HepG2 (cell line): ENCODE measurements at regions not wholly inside any gene's neighbourhood (a gene's known extent, or its start where the extent isn't known, plus 50 kb on each side); places are given as distances from the start of the nearest gene placed in this dataset.

Source experiments
- ATAC-seq: fragments of 200-7000 bp; cut with Tn5 transposase; 3 replicates; pipeline ENCODE4 v1.9.1; 2020; ENCODE audit warnings: mild to moderate bottlenecking, moderate library complexity
- BruUV-seq: library from RNA; stranded (reverse); fragments of 400-500 nt; replicated peaks from 2 replicates; lab custom pipeline; 2021; lab: Mats Ljungman, UMichigan
- CTCF ChIA-PET: fragments of 300-600 bp; formaldehyde crosslinking; extraction: SDS; loops from one replicate; lab custom pipeline; 2021; ENCODE audit warnings: low total read pairs, inconsistent platforms, low intra/inter-chr PET ratio; lab: Yijun Ruan, JAX
- POLR2A ChIA-PET: fragments of 350-600 bp; sonication (Branson Sonifier 250); formaldehyde crosslinking; loops from one replicate; lab custom pipeline; 2020; ENCODE audit warnings: antibody characterized with exemption, inconsistent platforms; lab: Yijun Ruan, JAX
- DNase-seq: peaks from one replicate; pipeline ENCODE4 v3.0.0-alpha.2; 2015; ENCODE audit warnings: low spot score
- FAIRE-seq: peaks from 3 replicates; lab custom pipeline; 2011; peaks lifted over from hg19 to GRCh38; lab: Jason Lieb, UNC
- H2AFZ ChIP-seq: one replicate; pipeline ENCODE4 v1.6.1; 2011; ENCODE audit warnings: low read length, inconsistent platforms
- H3K27ac ChIP-seq: fragments of 300-600 bp; 3 replicates; pipeline ENCODE4 v1.8.0; 2011; ENCODE audit warnings: mixed run types, mild to moderate bottlenecking, mixed read lengths, low read length, inconsistent platforms; ENCODE audit not compliant: insufficient read depth; ENCODE audit errors: extremely low read length
- H3K27me3 ChIP-seq, 2 experiments: fragments of 200-600 bp in 1 of 2; 2 replicates in 1 of 2; 3 replicates in 1 of 2; pipeline versions ENCODE4 v1.6.0 to v1.8.0; 2011; ENCODE audit warnings: low read length in 2 of 2, mild to moderate bottlenecking in 2 of 2, moderate library complexity in 2 of 2, inconsistent platforms in 1 of 2; ENCODE audit not compliant: insufficient read depth in 2 of 2, control insufficient read depth in 1 of 2
- H3K36me3 ChIP-seq, 2 experiments: fragments of 200-600 bp in 1 of 2; replicated peaks in 1 of 2; 2 replicates in 1 of 2; 3 replicates in 1 of 2; pipeline versions ENCODE4 v1.5.1 to v1.8.0; 2011; ENCODE audit warnings: low read length in 2 of 2, inconsistent platforms in 1 of 2; ENCODE audit not compliant: insufficient read depth in 2 of 2, control insufficient read depth in 1 of 2
- H3K4me1 ChIP-seq: 2 replicates; pipeline ENCODE4 v1.5.1; 2012; ENCODE audit warnings: low read length, inconsistent platforms; ENCODE audit not compliant: insufficient read depth
- H3K4me2 ChIP-seq: 2 replicates; pipeline ENCODE4 v1.6.0; 2011; ENCODE audit warnings: low read depth, low read length, inconsistent platforms
- H3K4me3 ChIP-seq, 3 experiments: fragments of 200-600 bp in 1 of 3; sonication (generic), shearing (Covaris generic) in 1 of 3; replicated peaks in 1 of 3; 2 replicates each; pipeline ENCODE4 v1.5.1; 2011 to 2016; ENCODE audit warnings: low read length in 3 of 3, inconsistent platforms in 2 of 3, low read depth in 2 of 3, mild to moderate bottlenecking in 2 of 3, control low read depth in 1 of 3, mixed read lengths in 1 of 3; ENCODE audit not compliant: insufficient read depth in 1 of 3
- H3K79me2 ChIP-seq: one replicate; pipeline ENCODE4 v1.6.1; 2011; ENCODE audit warnings: low read length, inconsistent platforms; ENCODE audit not compliant: insufficient read depth
- H3K9ac ChIP-seq: 2 replicates; pipeline ENCODE4 v1.6.0; 2011; ENCODE audit warnings: mild to moderate bottlenecking, low read depth, low read length, inconsistent platforms; ENCODE audit not compliant: insufficient read depth
- H3K9me3 ChIP-seq: 2 replicates; pipeline ENCODE4 v1.5.1; 2012; ENCODE audit warnings: mild to moderate bottlenecking, low read length
- H4K20me1 ChIP-seq: 2 replicates; pipeline ENCODE4 v1.6.0; 2011; ENCODE audit warnings: inconsistent platforms, mild to moderate bottlenecking, low read length, moderate library complexity; ENCODE audit not compliant: insufficient read depth
- KDM6A ChIP-seq: IDR thresholded peaks from 2 replicates; pipeline ENCODE4 v1.6.1; 2016; ENCODE audit warnings: low read depth
- PRPF4 ChIP-seq: fragments of 200-400 bp; formaldehyde crosslinking; IDR thresholded peaks from 2 replicates; pipeline ENCODE4 v1.6.1; 2016; ENCODE audit warnings: low read length, low read depth; ENCODE audit not compliant: poor library complexity, severe bottlenecking
- ZFP82 ChIP-seq: sonication (generic); formaldehyde crosslinking; IDR thresholded peaks from 2 replicates; pipeline ENCODE4 v1.5.1; 2020; ENCODE audit warnings: mild to moderate bottlenecking, missing genetic modification reagents, borderline replicate concordance
- ZNF569 ChIP-seq: sonication (generic); formaldehyde crosslinking; IDR thresholded peaks from 2 replicates; pipeline ENCODE4 v1.5.0; 2020; ENCODE audit warnings: mild to moderate bottlenecking, missing genetic modification reagents, moderate library complexity, borderline replicate concordance
- WGBS: methylation state at CpG from one replicate; pipeline ENCODE4 v1.1.6; 2017; ENCODE audit warnings: low lambda C conversion rate; 5-methylcytosine and 5-hydroxymethylcytosine counted together
- in situ Hi-C: cut with HindIII; loops from 2 replicates; pipeline ENCODE4 v1.10.0; 2017; ENCODE audit warnings: low pct_unique_long_range_greater_than_20kb; ENCODE audit not compliant: extremely low pct_ligation_motif_present
- intact Hi-C: fragments of 100-400 bp; cut with micrococcal nuclease; formaldehyde crosslinking; loops from one replicate; pipeline ENCODE4 v1.10.0; 2022; ENCODE audit not compliant: unreplicated experiment
- TF ChIP-seq, protein P1 (sequence below): sonication (generic); formaldehyde crosslinking; IDR thresholded peaks from 2 replicates; pipeline ENCODE4 v1.5.1; 2020; ENCODE audit warnings: missing genetic modification reagents, mild to moderate bottlenecking, borderline replicate concordance
- TF ChIP-seq, protein P2 (sequence below): sonication (generic); formaldehyde crosslinking; IDR thresholded peaks from 2 replicates; pipeline ENCODE4 v1.4.0; 2020; ENCODE audit warnings: missing genetic modification reagents, borderline replicate concordance
- TF ChIP-seq, protein P3 (sequence below), 2 experiments: fragments of 450-650 bp in 1 of 2; sonication (generic) in 1 of 2; formaldehyde crosslinking; IDR thresholded peaks; 2 replicates each; pipeline versions ENCODE4 v1.5.0 to v1.8.0; 2020 to 2022; ENCODE audit warnings: mild to moderate bottlenecking in 1 of 2, missing genetic modification reagents in 1 of 2
- TF ChIP-seq, protein P4 (sequence below): sonication (generic); formaldehyde crosslinking; IDR thresholded peaks from 2 replicates; pipeline ENCODE4 v1.5.1; 2020; ENCODE audit warnings: mild to moderate bottlenecking, missing genetic modification reagents, moderate library complexity

DNA sequence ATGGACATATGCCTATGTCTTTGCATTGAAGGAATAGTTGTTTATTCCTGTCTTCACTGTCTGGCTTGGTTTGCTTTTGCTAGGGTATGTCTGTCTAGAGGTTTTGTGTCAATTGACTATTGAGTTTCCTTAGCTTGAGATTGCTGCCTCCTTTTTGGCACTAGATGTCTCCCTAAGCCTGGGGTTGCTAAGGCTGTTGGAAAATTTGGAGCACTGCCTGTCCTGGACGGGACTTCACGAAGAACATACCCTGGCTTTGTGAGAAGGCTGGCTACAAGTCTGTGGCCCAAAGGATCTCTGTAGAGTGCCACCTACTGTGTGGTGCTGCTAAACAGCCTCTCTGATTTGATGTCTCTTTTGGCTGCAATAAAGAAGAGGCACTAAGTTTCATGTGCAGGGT is 183.8 kb upstream of the NUDT10 start (continued):
- TF ChIP-seq, protein P1, sequence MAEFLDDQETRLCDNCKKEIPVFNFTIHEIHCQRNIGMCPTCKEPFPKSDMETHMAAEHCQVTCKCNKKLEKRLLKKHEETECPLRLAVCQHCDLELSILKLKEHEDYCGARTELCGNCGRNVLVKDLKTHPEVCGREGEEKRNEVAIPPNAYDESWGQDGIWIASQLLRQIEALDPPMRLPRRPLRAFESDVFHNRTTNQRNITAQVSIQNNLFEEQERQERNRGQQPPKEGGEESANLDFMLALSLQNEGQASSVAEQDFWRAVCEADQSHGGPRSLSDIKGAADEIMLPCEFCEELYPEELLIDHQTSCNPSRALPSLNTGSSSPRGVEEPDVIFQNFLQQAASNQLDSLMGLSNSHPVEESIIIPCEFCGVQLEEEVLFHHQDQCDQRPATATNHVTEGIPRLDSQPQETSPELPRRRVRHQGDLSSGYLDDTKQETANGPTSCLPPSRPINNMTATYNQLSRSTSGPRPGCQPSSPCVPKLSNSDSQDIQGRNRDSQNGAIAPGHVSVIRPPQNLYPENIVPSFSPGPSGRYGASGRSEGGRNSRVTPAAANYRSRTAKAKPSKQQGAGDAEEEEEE (CRISPR knock-in tag): no peak
- no peak for TF ChIP-seq KDM6A
- TF ChIP-seq, protein P2, sequence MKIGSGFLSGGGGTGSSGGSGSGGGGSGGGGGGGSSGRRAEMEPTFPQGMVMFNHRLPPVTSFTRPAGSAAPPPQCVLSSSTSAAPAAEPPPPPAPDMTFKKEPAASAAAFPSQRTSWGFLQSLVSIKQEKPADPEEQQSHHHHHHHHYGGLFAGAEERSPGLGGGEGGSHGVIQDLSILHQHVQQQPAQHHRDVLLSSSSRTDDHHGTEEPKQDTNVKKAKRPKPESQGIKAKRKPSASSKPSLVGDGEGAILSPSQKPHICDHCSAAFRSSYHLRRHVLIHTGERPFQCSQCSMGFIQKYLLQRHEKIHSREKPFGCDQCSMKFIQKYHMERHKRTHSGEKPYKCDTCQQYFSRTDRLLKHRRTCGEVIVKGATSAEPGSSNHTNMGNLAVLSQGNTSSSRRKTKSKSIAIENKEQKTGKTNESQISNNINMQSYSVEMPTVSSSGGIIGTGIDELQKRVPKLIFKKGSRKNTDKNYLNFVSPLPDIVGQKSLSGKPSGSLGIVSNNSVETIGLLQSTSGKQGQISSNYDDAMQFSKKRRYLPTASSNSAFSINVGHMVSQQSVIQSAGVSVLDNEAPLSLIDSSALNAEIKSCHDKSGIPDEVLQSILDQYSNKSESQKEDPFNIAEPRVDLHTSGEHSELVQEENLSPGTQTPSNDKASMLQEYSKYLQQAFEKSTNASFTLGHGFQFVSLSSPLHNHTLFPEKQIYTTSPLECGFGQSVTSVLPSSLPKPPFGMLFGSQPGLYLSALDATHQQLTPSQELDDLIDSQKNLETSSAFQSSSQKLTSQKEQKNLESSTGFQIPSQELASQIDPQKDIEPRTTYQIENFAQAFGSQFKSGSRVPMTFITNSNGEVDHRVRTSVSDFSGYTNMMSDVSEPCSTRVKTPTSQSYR (CRISPR knock-in tag): no peak
- TF ChIP-seq ZNF569: no peak
- TF ChIP-seq ZFP82 (CRISPR knock-in tag): no peak

DNA sequence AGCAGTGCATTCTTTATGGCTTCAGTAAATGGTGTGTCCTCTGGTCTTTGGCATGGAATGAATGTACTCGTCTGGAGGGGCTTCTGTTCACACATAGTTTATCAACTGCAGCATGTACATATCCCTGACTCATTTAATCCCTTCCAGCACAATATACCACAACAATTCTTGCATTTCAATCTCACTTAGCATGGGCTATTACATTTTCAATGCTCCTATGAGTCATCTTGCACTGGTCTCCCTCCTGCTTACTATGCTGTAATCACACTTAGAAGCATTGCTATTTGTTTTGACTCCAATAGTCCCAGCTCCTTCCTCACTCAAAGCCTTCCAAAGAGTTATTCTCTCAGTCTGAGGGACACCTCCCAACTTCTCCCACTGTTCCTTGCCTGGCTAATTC is 180.9 kb upstream of the NUDT10 start:
- WGBS: 0% methylated on average over 1 of the region's 1 CpG
- no peak for FAIRE-seq

More for the DNA sequence above, 180.9 kb upstream of the NUDT10 start:
- DNase-seq (no peak), ATAC-seq (no peak)
- Histone ChIP-seq H3K4me1 (no peaks in the 10 kb centered on the region), H3K27ac (no peak overlapping the region), H3K9me3 (no peaks in the 10 kb centered on the region), H3K27me3 (no peaks in the 10 kb centered on the region), H3K9ac (no peak overlapping the region)
- POLR2A ChIA-PET: no interaction called here
- no TSS peak for BruUV-seq
- in situ Hi-C loops: no loop called here
- intact Hi-C loops: no loop called here
- no peak for TF ChIP-seq PRPF4
- TF ChIP-seq, protein P3, sequence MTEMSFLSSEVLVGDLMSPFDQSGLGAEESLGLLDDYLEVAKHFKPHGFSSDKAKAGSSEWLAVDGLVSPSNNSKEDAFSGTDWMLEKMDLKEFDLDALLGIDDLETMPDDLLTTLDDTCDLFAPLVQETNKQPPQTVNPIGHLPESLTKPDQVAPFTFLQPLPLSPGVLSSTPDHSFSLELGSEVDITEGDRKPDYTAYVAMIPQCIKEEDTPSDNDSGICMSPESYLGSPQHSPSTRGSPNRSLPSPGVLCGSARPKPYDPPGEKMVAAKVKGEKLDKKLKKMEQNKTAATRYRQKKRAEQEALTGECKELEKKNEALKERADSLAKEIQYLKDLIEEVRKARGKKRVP (CRISPR knock-in tag; IDR thresholded peaks at IDR 0.05): no peak
- TF ChIP-seq, protein P4, sequence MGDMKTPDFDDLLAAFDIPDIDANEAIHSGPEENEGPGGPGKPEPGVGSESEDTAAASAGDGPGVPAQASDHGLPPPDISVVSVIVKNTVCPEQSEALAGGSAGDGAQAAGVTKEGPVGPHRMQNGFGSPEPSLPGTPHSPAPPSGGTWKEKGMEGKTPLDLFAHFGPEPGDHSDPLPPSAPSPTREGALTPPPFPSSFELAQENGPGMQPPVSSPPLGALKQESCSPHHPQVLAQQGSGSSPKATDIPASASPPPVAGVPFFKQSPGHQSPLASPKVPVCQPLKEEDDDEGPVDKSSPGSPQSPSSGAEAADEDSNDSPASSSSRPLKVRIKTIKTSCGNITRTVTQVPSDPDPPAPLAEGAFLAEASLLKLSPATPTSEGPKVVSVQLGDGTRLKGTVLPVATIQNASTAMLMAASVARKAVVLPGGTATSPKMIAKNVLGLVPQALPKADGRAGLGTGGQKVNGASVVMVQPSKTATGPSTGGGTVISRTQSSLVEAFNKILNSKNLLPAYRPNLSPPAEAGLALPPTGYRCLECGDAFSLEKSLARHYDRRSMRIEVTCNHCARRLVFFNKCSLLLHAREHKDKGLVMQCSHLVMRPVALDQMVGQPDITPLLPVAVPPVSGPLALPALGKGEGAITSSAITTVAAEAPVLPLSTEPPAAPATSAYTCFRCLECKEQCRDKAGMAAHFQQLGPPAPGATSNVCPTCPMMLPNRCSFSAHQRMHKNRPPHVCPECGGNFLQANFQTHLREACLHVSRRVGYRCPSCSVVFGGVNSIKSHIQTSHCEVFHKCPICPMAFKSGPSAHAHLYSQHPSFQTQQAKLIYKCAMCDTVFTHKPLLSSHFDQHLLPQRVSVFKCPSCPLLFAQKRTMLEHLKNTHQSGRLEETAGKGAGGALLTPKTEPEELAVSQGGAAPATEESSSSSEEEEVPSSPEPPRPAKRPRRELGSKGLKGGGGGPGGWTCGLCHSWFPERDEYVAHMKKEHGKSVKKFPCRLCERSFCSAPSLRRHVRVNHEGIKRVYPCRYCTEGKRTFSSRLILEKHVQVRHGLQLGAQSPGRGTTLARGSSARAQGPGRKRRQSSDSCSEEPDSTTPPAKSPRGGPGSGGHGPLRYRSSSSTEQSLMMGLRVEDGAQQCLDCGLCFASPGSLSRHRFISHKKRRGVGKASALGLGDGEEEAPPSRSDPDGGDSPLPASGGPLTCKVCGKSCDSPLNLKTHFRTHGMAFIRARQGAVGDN (CRISPR knock-in tag): no peak
- TF ChIP-seq, all 625 proteins: peak for 0
- Histone ChIP-seq H3K4me3 (no peak overlapping the region), H3K4me2 (no peak overlapping the region), H2AFZ (no peak overlapping the region), H4K20me1 (no peaks in the 10 kb centered on the region), H3K79me2 (no peaks in the 10 kb centered on the region), H3K36me3 (no peaks in the 10 kb centered on the region)
- CTCF ChIA-PET: no interaction called here
